PC-9 (cell line): ENCODE measurements at regions not wholly inside any gene's neighbourhood (a gene's known extent, or its start where the extent isn't known, plus 50 kb on each side); places are given as distances from the start of the nearest gene placed in this dataset.

Experiments
- BruUV-seq: library from RNA; stranded (reverse); fragments of 400-500 nt; replicated peaks from 2 replicates; lab custom pipeline; 2021; lab: Mats Ljungman, UMichigan
- CTCF ChIA-PET: fragments of 300-600 bp; sonication (Branson Sonifier 250); formaldehyde crosslinking; loops from one replicate; lab custom pipeline; 2022; ENCODE audit warnings: antibody characterized with exemption; lab: Charles Lee
- POLR2A ChIA-PET: fragments of 300-600 bp; sonication (Branson Sonifier 250); formaldehyde crosslinking; loops from one replicate; lab custom pipeline; 2022; ENCODE audit warnings: antibody characterized with exemption; ENCODE audit not compliant: unreplicated experiment; lab: Charles Lee
- DNase-seq, 2 experiments: peaks; one replicate each; pipeline versions ENCODE4 v3.0.0 to v3.0.0-alpha.2; 2015 to 2022; ENCODE audit warnings: mixed read lengths in 1 of 2
- H2AFZ ChIP-seq: fragments of 200-600 bp; sonication (generic); 2 replicates; pipeline ENCODE4 v1.8.1; 2017; ENCODE audit warnings: antibody characterized with exemption
- H3F3A ChIP-seq: fragments of 200-600 bp; sonication (generic); 2 replicates; pipeline ENCODE4 v1.8.1; 2017; ENCODE audit warnings: antibody characterized with exemption, mild to moderate bottlenecking, low read depth; ENCODE audit not compliant: insufficient read depth
- H3K27ac ChIP-seq: fragments of 200-600 bp; sonication (generic); 2 replicates; pipeline ENCODE4 v1.6.1; 2016; ENCODE audit warnings: mixed run types
- H3K27me3 ChIP-seq: fragments of 200-600 bp; sonication (generic); 2 replicates; pipeline ENCODE4 v1.6.1; 2016; ENCODE audit warnings: low read depth, mixed run types; ENCODE audit not compliant: insufficient read depth
- H3K36me3 ChIP-seq: fragments of 200-600 bp; sonication (generic); 2 replicates; pipeline ENCODE4 v1.6.1; 2016; ENCODE audit warnings: low read depth, mixed run types
- H3K4me1 ChIP-seq: fragments of 200-600 bp; sonication (generic); replicated peaks from 2 replicates; pipeline ENCODE4 v1.6.1; 2016; ENCODE audit warnings: mixed run types; ENCODE audit not compliant: insufficient read depth
- H3K4me2 ChIP-seq: fragments of 200-600 bp; sonication (generic); 2 replicates; pipeline ENCODE4 v1.6.1; 2017; ENCODE audit warnings: mixed run types
- H3K4me3 ChIP-seq: fragments of 200-600 bp; sonication (generic); 2 replicates; pipeline ENCODE4 v1.6.1; 2016; ENCODE audit warnings: mixed run types
- H3K79me2 ChIP-seq: fragments of 200-600 bp; sonication (generic); 2 replicates; pipeline ENCODE4 v1.6.1; 2017; ENCODE audit warnings: low read depth, mixed run types
- H3K9me2 ChIP-seq: fragments of 200-600 bp; sonication (generic); 2 replicates; pipeline ENCODE4 v1.8.1; 2017; ENCODE audit warnings: mild to moderate bottlenecking; ENCODE audit not compliant: insufficient read depth
- H3K9me3 ChIP-seq: fragments of 200-600 bp; sonication (generic); 2 replicates; pipeline ENCODE4 v1.8.1; 2016; ENCODE audit warnings: low read depth; ENCODE audit not compliant: insufficient read depth
- H4K20me1 ChIP-seq: fragments of 200-600 bp; sonication (generic); 2 replicates; pipeline ENCODE4 v1.8.1; 2017; ENCODE audit not compliant: insufficient read depth
- EZH2 ChIP-seq: fragments of 200-600 bp; sonication (generic); IDR thresholded peaks from 2 replicates; pipeline ENCODE4 v1.8.0; 2017; ENCODE audit warnings: antibody characterized with exemption, low read depth
- intact Hi-C: fragments of 100-400 bp; cut with micrococcal nuclease; formaldehyde crosslinking; loops from one replicate; pipeline ENCODE4 v1.10.0; 2022; ENCODE audit not compliant: unreplicated experiment
- TF ChIP-seq, protein P1 (sequence below): fragments of 200-600 bp; sonication (generic); conservative IDR thresholded peaks from 2 replicates; pipeline ENCODE4 v1.6.1; 2017; ENCODE audit warnings: mixed run types, antibody characterized with exemption, mild to moderate bottlenecking, moderate library complexity

DNA sequence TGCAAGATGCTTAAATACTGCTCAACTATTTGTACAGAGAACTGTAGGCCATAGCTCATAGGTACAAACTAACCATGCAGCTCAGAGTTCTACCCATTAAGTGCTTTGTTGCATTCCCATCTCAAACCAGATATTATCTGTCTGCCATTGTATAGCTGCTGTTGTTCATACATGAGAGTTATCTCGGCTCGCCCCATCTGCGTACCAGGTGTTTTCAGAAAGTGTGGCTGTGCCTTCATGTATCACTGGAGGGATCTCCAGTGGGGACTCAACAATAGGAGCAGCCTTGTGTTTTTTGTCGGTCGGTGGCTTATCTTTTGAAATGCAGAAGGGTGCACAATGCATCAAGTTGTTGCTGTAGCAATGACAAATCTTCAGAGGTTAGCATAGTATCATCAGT, 678.3 kb downstream of the RERGL start:
- Histone ChIP-seq H3K9me2 (no peaks in the 10 kb centered on the region), H2AFZ (no peak overlapping the region), H3K79me2 (no peaks in the 10 kb centered on the region), H3K36me3 (no peaks in the 10 kb centered on the region), H3K27ac (no peak overlapping the region), H3K4me1 (no peaks in the 10 kb centered on the region), H3K27me3 (no peaks in the 10 kb centered on the region), H4K20me1 (no peaks in the 10 kb centered on the region), H3K9me3 (no peaks in the 10 kb centered on the region; the same call in 1 of the 2 replicates), H3F3A (no peaks in the 10 kb centered on the region), H3K4me3 (no peak overlapping the region), H3K4me2 (no peak overlapping the region)
- no TSS peak for BruUV-seq
- CTCF ChIA-PET: no interaction called here
- DNase-seq: no peak
- TF ChIP-seq, protein P1, sequence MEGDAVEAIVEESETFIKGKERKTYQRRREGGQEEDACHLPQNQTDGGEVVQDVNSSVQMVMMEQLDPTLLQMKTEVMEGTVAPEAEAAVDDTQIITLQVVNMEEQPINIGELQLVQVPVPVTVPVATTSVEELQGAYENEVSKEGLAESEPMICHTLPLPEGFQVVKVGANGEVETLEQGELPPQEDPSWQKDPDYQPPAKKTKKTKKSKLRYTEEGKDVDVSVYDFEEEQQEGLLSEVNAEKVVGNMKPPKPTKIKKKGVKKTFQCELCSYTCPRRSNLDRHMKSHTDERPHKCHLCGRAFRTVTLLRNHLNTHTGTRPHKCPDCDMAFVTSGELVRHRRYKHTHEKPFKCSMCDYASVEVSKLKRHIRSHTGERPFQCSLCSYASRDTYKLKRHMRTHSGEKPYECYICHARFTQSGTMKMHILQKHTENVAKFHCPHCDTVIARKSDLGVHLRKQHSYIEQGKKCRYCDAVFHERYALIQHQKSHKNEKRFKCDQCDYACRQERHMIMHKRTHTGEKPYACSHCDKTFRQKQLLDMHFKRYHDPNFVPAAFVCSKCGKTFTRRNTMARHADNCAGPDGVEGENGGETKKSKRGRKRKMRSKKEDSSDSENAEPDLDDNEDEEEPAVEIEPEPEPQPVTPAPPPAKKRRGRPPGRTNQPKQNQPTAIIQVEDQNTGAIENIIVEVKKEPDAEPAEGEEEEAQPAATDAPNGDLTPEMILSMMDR: no peak
- no peak for TF ChIP-seq EZH2
- intact Hi-C loops: no loop called here
- POLR2A ChIA-PET: interaction anchor here (0.6 to 0.7 kb wide), 2 partner anchors 54 to 294 kb away, joined by 3 to 4 read pairs; no protein-coding TSS in a partner anchor

DNA sequence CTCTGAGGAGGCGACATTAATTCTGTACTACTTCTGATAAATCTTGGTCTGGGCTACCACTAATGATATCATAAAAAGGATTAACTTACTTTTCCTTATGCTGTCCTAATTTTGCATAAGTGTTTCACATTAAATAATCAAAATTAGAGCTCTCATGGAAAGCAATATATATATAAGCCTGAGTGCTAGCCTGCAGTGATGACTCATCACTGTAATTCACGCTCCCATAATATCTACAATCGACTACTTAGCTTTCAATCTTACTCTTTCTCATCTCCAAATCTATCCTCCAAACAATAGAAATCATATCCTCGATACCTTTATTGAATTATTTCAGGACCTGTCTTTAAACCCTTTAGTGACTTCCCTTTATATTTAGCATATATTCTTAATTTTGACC, 701.3 kb downstream of the RERGL start:
- ChIA-PET POLR2A (no interaction called here), CTCF (no interaction called here)
- no peak for DNase-seq
- H3F3A ChIP-seq: no peaks in the 10 kb centered on the region
- no peaks in the 10 kb centered on the region for H3K79me2 ChIP-seq
- H3K9me3 ChIP-seq: no peaks in the 10 kb centered on the region
- no TSS peak for BruUV-seq
- no peaks in the 10 kb centered on the region for H3K4me1 ChIP-seq
- no peaks in the 10 kb centered on the region for H3K9me2 ChIP-seq
- H3K27me3 ChIP-seq: no peaks in the 10 kb centered on the region
- intact Hi-C loops: no loop called here
- no peak for TF ChIP-seq EZH2
- TF ChIP-seq, protein P1: no peak
- no peak overlapping the region for H2AFZ ChIP-seq
- H3K36me3 ChIP-seq: no peaks in the 10 kb centered on the region
- H4K20me1 ChIP-seq: no peaks in the 10 kb centered on the region
- no peak overlapping the region for H3K4me3 ChIP-seq
- H3K27ac ChIP-seq: no peak overlapping the region
- H3K4me2 ChIP-seq: no peak overlapping the region

DNA sequence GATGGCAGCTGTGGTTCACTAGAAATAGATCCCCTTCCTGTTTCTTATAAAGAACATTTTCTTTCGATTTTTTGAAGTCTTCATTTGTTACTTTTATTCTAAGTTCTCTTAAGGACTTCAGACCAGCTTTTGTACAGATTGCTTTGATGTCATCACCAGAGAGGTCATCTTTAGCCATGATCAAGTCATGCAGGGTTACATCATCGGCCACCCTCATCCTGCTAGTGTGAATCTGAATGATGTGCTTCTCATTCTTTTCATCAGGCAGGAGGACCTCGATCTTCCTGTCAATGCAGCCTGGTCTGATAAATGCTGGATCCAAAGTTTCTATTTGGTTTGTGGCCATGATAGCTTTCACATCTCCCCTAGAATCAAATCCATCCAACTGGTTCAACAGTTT, 706.7 kb downstream of the RERGL start:
- TF ChIP-seq EZH2: no peak
- TF ChIP-seq, protein P1: no peak

More for the DNA sequence above, 706.7 kb downstream of the RERGL start:
- Histone ChIP-seq H3K27me3 (no peaks in the 10 kb centered on the region), H3K4me2 (no peak overlapping the region), H3K36me3 (no peaks in the 10 kb centered on the region), H3K4me1 (no peaks in the 10 kb centered on the region), H3K4me3 (no peak overlapping the region), H3K9me3 (no peaks in the 10 kb centered on the region), H2AFZ (peak overlapping the region; percentile 33; the same call in 1 of the 2 replicates), H3F3A (no peaks in the 10 kb centered on the region), H4K20me1 (no peaks in the 10 kb centered on the region), H3K27ac (no peak overlapping the region), H3K9me2 (no peaks in the 10 kb centered on the region), H3K79me2 (no peaks in the 10 kb centered on the region)
- no peak for DNase-seq
- ChIA-PET POLR2A (no interaction called here), CTCF (no interaction called here)
- BruUV-seq: no TSS peak
- intact Hi-C loops: no loop called here
